HCT116 (cell line): ENCODE measurements at regions not wholly inside any gene's neighbourhood (a gene's known extent, or its start where the extent isn't known, plus 50 kb on each side); places are given as distances from the start of the nearest gene placed in this dataset.

Source experiments
- ATAC-seq: fragments of 200-7000 bp; cut with Tn5 transposase; 2 replicates; pipeline ENCODE4 v1.9.1; 2020; ENCODE audit warnings: mild to moderate bottlenecking, moderate library complexity
- BruUV-seq: library from RNA; stranded (reverse); fragments of 400-500 nt; replicated peaks from 2 replicates; lab custom pipeline; 2021; lab: Mats Ljungman, UMichigan
- CTCF ChIA-PET: fragments of 300-600 bp; sonication (Branson Sonifier 250); formaldehyde crosslinking; loops from one replicate; lab custom pipeline; 2021; ENCODE audit warnings: antibody characterized with exemption; lab: Charles Lee
- POLR2A ChIA-PET: fragments of 300-600, 350-600 bp; sonication (Branson Sonifier 250); formaldehyde crosslinking; loops from one replicate; lab custom pipeline; 2021; ENCODE audit warnings: antibody characterized with exemption; lab: Charles Lee
- RAD21 ChIA-PET, 2 experiments: fragments of 300-600 bp; sonication (Branson Sonifier 250); formaldehyde crosslinking; loops; one replicate each; lab custom pipeline; 2023; ENCODE audit warnings: low total read pairs in 2 of 2; ENCODE audit not compliant: uncharacterized antibody in 2 of 2, unreplicated experiment in 2 of 2, low non-redundant PET in 1 of 2; lab: Charles Lee
- DNase-seq: peaks from one replicate; pipeline ENCODE4 v3.0.0-alpha.2; 2010; ENCODE audit warnings: low read depth, low spot score
- H2AFZ ChIP-seq: fragments of 200-600 bp; shearing (Covaris generic), sonication (generic); 2 replicates; pipeline ENCODE4 v1.6.1; 2017; ENCODE audit warnings: low read depth, mixed run types, mixed read lengths, antibody characterized with exemption, low read length; ENCODE audit not compliant: poor library complexity, severe bottlenecking
- H3K27ac ChIP-seq: 2 replicates; pipeline ENCODE4 v1.5.1; 2012; ENCODE audit warnings: low read depth, low read length
- H3K27me3 ChIP-seq: fragments of 200-600 bp; sonication (generic); 2 replicates; pipeline ENCODE4 v1.6.1; 2016; ENCODE audit warnings: mixed run types, low read length, mixed read lengths; ENCODE audit not compliant: insufficient read depth
- H3K36me3 ChIP-seq, 2 experiments: fragments of 200-500 bp in 1 of 2; fragments of 200-600 bp in 1 of 2; sonication (Bioruptor generic) in 1 of 2; sonication (generic) in 1 of 2; 2 replicates each; pipeline versions ENCODE4 v1.5.1 to v1.6.1; 2014 to 2016; ENCODE audit warnings: low read length in 2 of 2, inconsistent platforms in 1 of 2, mixed read lengths in 1 of 2, mixed run types in 1 of 2; ENCODE audit not compliant: insufficient read depth in 2 of 2, control insufficient read depth in 1 of 2
- H3K4me1 ChIP-seq, 2 experiments: fragments of 200-600 bp in 1 of 2; sonication (generic) in 1 of 2; 2 replicates each; pipeline versions ENCODE4 v1.5.1 to v1.6.1; 2012 to 2017; ENCODE audit warnings: low read length in 2 of 2, inconsistent platforms in 1 of 2, mild to moderate bottlenecking in 1 of 2, mixed read lengths in 1 of 2, mixed run types in 1 of 2, moderate library complexity in 1 of 2; ENCODE audit not compliant: insufficient read depth in 2 of 2, control insufficient read depth in 1 of 2
- H3K4me2 ChIP-seq: fragments of 200-600 bp; sonication (generic); 2 replicates; pipeline ENCODE4 v1.6.1; 2017; ENCODE audit warnings: mixed run types, low read length, mixed read lengths
- H3K4me3 ChIP-seq, 2 experiments: fragments of 200-600 bp in 1 of 2; sonication (generic) in 1 of 2; replicated peaks in 1 of 2; 2 replicates each; pipeline ENCODE4 v1.5.1; 2011 to 2016; ENCODE audit warnings: low read length in 2 of 2, control low read depth in 1 of 2, low read depth in 1 of 2, mild to moderate bottlenecking in 1 of 2, mixed read lengths in 1 of 2, mixed run types in 1 of 2
- H3K79me2 ChIP-seq: fragments of 200-600 bp; sonication (generic); 2 replicates; pipeline ENCODE4 v1.6.1; 2017; ENCODE audit warnings: mild to moderate bottlenecking, mixed run types, low read length, moderate library complexity, mixed read lengths; ENCODE audit not compliant: insufficient read depth
- H3K9ac ChIP-seq: fragments of 200-600 bp; sonication (generic); 2 replicates; pipeline ENCODE4 v1.6.1; 2016; ENCODE audit warnings: low read length, mixed read lengths
- H3K9me2 ChIP-seq: fragments of 200-600 bp; sonication (generic), shearing (Covaris generic); 2 replicates; pipeline ENCODE4 v1.6.1; 2017; ENCODE audit warnings: mixed run types, mild to moderate bottlenecking, moderate library complexity; ENCODE audit not compliant: insufficient read depth
- H3K9me3 ChIP-seq, 2 experiments: fragments of 200-500 bp in 1 of 2; fragments of 200-600 bp in 1 of 2; sonication (Bioruptor generic) in 1 of 2; sonication (generic) in 1 of 2; 2 replicates each; pipeline ENCODE4 v1.6.1; 2014 to 2017; ENCODE audit warnings: low read length in 2 of 2, mixed read lengths in 2 of 2, inconsistent platforms in 1 of 2, low read depth in 1 of 2, mild to moderate bottlenecking in 1 of 2, mixed run types in 1 of 2, moderate library complexity in 1 of 2; ENCODE audit not compliant: control insufficient read depth in 1 of 2, insufficient read depth in 1 of 2
- H4K20me1 ChIP-seq: fragments of 200-600 bp; sonication (generic), shearing (Covaris generic); 2 replicates; pipeline ENCODE4 v1.6.1; 2017; ENCODE audit warnings: mixed run types, mild to moderate bottlenecking, moderate library complexity; ENCODE audit not compliant: insufficient read depth
- CBX3 ChIP-seq: IDR thresholded peaks from 2 replicates; pipeline ENCODE4 v1.6.1; 2012; ENCODE audit warnings: low read depth
- EGR1 ChIP-seq: IDR thresholded peaks from 2 replicates; pipeline ENCODE4 v1.6.1; 2012; ENCODE audit warnings: low read depth
- ELF1 ChIP-seq: IDR thresholded peaks from 2 replicates; pipeline ENCODE4 v1.6.1; 2012; ENCODE audit warnings: low read depth, borderline replicate concordance
- EZH2 ChIP-seq: fragments of 200-600 bp; sonication (generic); IDR thresholded peaks from 2 replicates; pipeline ENCODE4 v1.6.1; 2017; ENCODE audit warnings: antibody characterized with exemption, mixed run types
- EZH2phosphoT487 ChIP-seq: fragments of 200-600 bp; IDR thresholded peaks from 2 replicates; pipeline ENCODE4 v1.6.1; 2018; ENCODE audit warnings: antibody characterized with exemption, borderline replicate concordance
- FOSL1 ChIP-seq: IDR thresholded peaks from 2 replicates; pipeline ENCODE4 v1.6.1; 2012; ENCODE audit warnings: low read depth
- JUND ChIP-seq: IDR thresholded peaks from 2 replicates; pipeline ENCODE4 v1.6.1; 2012
- POLR2A ChIP-seq: IDR thresholded peaks from 2 replicates; pipeline ENCODE4 v1.7.0; 2011; ENCODE audit warnings: borderline replicate concordance; ENCODE audit not compliant: insufficient read depth, insufficient read length; ENCODE audit errors: extremely low read depth
- POLR2AphosphoS5 ChIP-seq: IDR thresholded peaks from 2 replicates; pipeline ENCODE4 v1.6.1; 2011; ENCODE audit warnings: mild to moderate bottlenecking, low read depth, low read length, moderate library complexity
- SIN3A ChIP-seq: IDR thresholded peaks from 2 replicates; pipeline ENCODE4 v1.6.1; 2012; ENCODE audit warnings: low read depth
- SP1 ChIP-seq: IDR thresholded peaks from 2 replicates; pipeline ENCODE4 v1.6.1; 2012; ENCODE audit warnings: low read depth
- TCF7L2 ChIP-seq: IDR thresholded peaks from 2 replicates; pipeline ENCODE4 v1.7.0; 2011; ENCODE audit warnings: borderline replicate concordance, inconsistent platforms; ENCODE audit not compliant: insufficient read depth, insufficient read length; ENCODE audit errors: extremely low read depth
- ZFX ChIP-seq: fragments of 450-650 bp; IDR thresholded peaks from 2 replicates; pipeline ENCODE4 v1.6.1; 2017
- intact Hi-C: fragments of 100-400 bp; cut with micrococcal nuclease; formaldehyde crosslinking; loops from 2 replicates; pipeline ENCODE4 v1.10.0; 2022
- TF ChIP-seq, protein P1 (sequence below): IDR thresholded peaks from 2 replicates; pipeline ENCODE4 v1.6.1; 2012; ENCODE audit warnings: low read depth
- TF ChIP-seq, protein P2 (sequence below): IDR thresholded peaks from 2 replicates; pipeline ENCODE4 v1.6.1; 2012
- TF ChIP-seq, protein P3 (sequence below): IDR thresholded peaks from 2 replicates; pipeline ENCODE4 v1.6.1; 2012

GRCh38 chr10:55410415-55410885, 609.4 kb upstream of the PCDH15 start:
- Histone ChIP-seq H3K27me3 (no peaks in the 10 kb centered on the region), H3K9me3 (peaks cover 5 to 31% of the 10 kb centered on the region in 2 experiments; a peak in 2 of 4 replicates), H3K36me3 (no peaks in the 10 kb centered on the region), H3K79me2 (no peaks in the 10 kb centered on the region), H3K4me1 (no peaks in the 10 kb centered on the region), H4K20me1 (no peaks in the 10 kb centered on the region), H3K9me2 (no peaks in the 10 kb centered on the region), H3K9ac (no peak overlapping the region), H2AFZ (no peak overlapping the region), H3K4me3 (no peak overlapping the region), H3K27ac (no peak overlapping the region), H3K4me2 (no peak overlapping the region)
- POLR2A ChIA-PET: no interaction called here
- ATAC-seq: no peak
- RAD21 ChIA-PET: no interaction called here
- no TSS peak for BruUV-seq
- TF ChIP-seq ZFX (no peak), ELF1 (no peak), FOSL1 (no peak), CBX3 (no peak), EZH2 (no peak), EGR1 (no peak), POLR2A (no peak), POLR2AphosphoS5 (no peak), EZH2phosphoT487 (no peak), SP1 (no peak), JUND (no peak), SIN3A (no peak), TCF7L2 (no peak)
- TF ChIP-seq, protein P1, sequence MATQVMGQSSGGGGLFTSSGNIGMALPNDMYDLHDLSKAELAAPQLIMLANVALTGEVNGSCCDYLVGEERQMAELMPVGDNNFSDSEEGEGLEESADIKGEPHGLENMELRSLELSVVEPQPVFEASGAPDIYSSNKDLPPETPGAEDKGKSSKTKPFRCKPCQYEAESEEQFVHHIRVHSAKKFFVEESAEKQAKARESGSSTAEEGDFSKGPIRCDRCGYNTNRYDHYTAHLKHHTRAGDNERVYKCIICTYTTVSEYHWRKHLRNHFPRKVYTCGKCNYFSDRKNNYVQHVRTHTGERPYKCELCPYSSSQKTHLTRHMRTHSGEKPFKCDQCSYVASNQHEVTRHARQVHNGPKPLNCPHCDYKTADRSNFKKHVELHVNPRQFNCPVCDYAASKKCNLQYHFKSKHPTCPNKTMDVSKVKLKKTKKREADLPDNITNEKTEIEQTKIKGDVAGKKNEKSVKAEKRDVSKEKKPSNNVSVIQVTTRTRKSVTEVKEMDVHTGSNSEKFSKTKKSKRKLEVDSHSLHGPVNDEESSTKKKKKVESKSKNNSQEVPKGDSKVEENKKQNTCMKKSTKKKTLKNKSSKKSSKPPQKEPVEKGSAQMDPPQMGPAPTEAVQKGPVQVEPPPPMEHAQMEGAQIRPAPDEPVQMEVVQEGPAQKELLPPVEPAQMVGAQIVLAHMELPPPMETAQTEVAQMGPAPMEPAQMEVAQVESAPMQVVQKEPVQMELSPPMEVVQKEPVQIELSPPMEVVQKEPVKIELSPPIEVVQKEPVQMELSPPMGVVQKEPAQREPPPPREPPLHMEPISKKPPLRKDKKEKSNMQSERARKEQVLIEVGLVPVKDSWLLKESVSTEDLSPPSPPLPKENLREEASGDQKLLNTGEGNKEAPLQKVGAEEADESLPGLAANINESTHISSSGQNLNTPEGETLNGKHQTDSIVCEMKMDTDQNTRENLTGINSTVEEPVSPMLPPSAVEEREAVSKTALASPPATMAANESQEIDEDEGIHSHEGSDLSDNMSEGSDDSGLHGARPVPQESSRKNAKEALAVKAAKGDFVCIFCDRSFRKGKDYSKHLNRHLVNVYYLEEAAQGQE: no peak
- TF ChIP-seq, protein P2, sequence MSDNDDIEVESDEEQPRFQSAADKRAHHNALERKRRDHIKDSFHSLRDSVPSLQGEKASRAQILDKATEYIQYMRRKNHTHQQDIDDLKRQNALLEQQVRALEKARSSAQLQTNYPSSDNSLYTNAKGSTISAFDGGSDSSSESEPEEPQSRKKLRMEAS: no peak
- TF ChIP-seq, protein P3, sequence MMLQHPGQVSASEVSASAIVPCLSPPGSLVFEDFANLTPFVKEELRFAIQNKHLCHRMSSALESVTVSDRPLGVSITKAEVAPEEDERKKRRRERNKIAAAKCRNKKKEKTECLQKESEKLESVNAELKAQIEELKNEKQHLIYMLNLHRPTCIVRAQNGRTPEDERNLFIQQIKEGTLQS: no peak
- CTCF ChIA-PET: no interaction called here
- no peak for DNase-seq
- intact Hi-C loops: no loop called here
